ENCODE measurements at regions not wholly inside any gene's neighbourhood (a gene's known extent, or its start where the extent isn't known, plus 50 kb on each side); places are given as distances from the start of the nearest gene placed in this dataset.

- H3F3A ChIP-seq (ENCODE audit: insufficient read depth, low read length), result no peaks in the 10 kb centered on the region
- H3K4me1 ChIP-seq (ENCODE audit: low read length), result peaks cover 17% of the 10 kb centered on the region
- no peak overlapping the region for H3K9ac ChIP-seq (ENCODE audit: low read length)
- no peak overlapping the region for H2AFZ ChIP-seq (ENCODE audit: low read length)
- no peaks in the 10 kb centered on the region for H3K9me2 ChIP-seq (replicated peaks; ENCODE audit: insufficient read depth, low read length)
- no peaks in the 10 kb centered on the region for H3K27me3 ChIP-seq (replicated peaks; ENCODE audit: insufficient read depth, low read length)
- H3K36me3 ChIP-seq (replicated peaks; ENCODE audit: insufficient read depth, low read length), result no peaks in the 10 kb centered on the region
- H3K79me2 ChIP-seq (ENCODE audit: low read length), result no peaks in the 10 kb centered on the region
- no peak overlapping the region for H3K4me2 ChIP-seq (ENCODE audit: low read depth, low read length)
- no peak overlapping the region for H3K27ac ChIP-seq (ENCODE audit: low read length)
- no peaks in the 10 kb centered on the region for H3K9me3 ChIP-seq (replicated peaks; ENCODE audit: insufficient read depth, low read length)
- no peak for DNase-seq
- H3K4me3 ChIP-seq (ENCODE audit: low read length), result no peak overlapping the region
- no peaks in the 10 kb centered on the region for H4K20me1 ChIP-seq (ENCODE audit: insufficient read depth, low read length)
- no peak for TF ChIP-seq EZH2 (optimal IDR thresholded peaks at IDR 0.05; ENCODE audit: low read depth, low read length)
- TF ChIP-seq EZH2phosphoT487 (IDR thresholded peaks at IDR 0.05; ENCODE audit: low read length), result no peak
- no peak for TF ChIP-seq CTCF (IDR thresholded peaks at IDR 0.05; ENCODE audit: low read length)
These were observed 1085.6 kb downstream of the SOCS6 start for GRCh38 chr18:71374294-71375000.

- no peaks in the 10 kb centered on the region for H4K20me1 ChIP-seq (ENCODE audit: insufficient read depth, low read length)
- H3K4me2 ChIP-seq (ENCODE audit: low read depth, low read length), result no peak overlapping the region
- DNase-seq, result no peak
- peaks cover 17% of the 10 kb centered on the region for H3K4me1 ChIP-seq (ENCODE audit: low read length)
- H3K9me3 ChIP-seq (replicated peaks; ENCODE audit: insufficient read depth, low read length), result no peaks in the 10 kb centered on the region
- no peak overlapping the region for H3K4me3 ChIP-seq (ENCODE audit: low read length)
- H3K79me2 ChIP-seq (ENCODE audit: low read length), result no peaks in the 10 kb centered on the region
- no peaks in the 10 kb centered on the region for H3K9me2 ChIP-seq (replicated peaks; ENCODE audit: insufficient read depth, low read length)
- no peaks in the 10 kb centered on the region for H3F3A ChIP-seq (ENCODE audit: insufficient read depth, low read length)
- no peaks in the 10 kb centered on the region for H3K27me3 ChIP-seq (replicated peaks; ENCODE audit: insufficient read depth, low read length)
- H3K9ac ChIP-seq (ENCODE audit: low read length), result no peak overlapping the region
- TF ChIP-seq CTCF (IDR thresholded peaks at IDR 0.05; ENCODE audit: low read length) (no peak), EZH2 (optimal IDR thresholded peaks at IDR 0.05; ENCODE audit: low read depth, low read length) (no peak), EZH2phosphoT487 (IDR thresholded peaks at IDR 0.05; ENCODE audit: low read length) (no peak)
- no peaks in the 10 kb centered on the region for H3K36me3 ChIP-seq (replicated peaks; ENCODE audit: insufficient read depth, low read length)
- no peak overlapping the region for H2AFZ ChIP-seq (ENCODE audit: low read length)
- no peak overlapping the region for H3K27ac ChIP-seq (ENCODE audit: low read length)
These were observed 1083.2 kb downstream of the SOCS6 start for GRCh38 chr18:71371951-71372605.

DNA sequence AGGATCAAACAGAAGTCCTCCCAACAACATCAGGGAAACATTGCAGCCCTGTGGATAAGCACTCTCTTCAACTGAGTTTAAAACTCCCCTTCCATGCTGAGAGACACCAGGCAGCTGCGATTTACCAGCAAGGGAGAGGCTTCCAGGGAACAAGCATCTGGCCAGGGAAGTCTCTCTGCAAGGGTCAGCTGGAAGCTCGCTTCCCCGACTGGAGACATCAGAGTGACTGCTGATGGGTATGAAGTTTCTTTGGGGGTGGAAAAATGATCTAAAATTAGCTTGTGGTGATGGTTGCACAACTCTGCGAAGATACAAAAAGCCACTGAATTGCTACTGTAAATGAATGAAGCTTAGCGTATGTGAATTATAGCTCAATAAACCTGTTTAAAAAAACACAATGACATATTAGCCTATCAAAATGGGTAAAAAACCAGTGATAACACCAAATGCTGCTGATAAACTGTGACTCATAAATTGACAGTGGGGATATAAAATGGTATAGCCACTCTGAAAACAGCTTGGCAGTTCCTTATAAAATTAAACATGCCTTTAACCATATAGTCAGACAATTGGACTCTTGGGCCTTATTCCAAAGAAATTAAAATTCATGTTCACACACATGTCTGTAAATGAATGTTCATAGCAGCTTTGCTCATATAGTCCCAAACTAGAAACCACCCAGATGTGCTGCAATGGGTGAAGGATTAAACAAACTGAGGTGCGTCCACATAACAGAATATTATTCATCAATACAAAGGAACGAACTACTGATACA lies 1082.0 kb downstream of the SOCS6 start:
- no peaks in the 10 kb centered on the region for H3K9me2 ChIP-seq (replicated peaks; ENCODE audit: insufficient read depth, low read length)
- H3K4me1 ChIP-seq (ENCODE audit: low read length), result peaks cover 17% of the 10 kb centered on the region
- H3K27ac ChIP-seq (ENCODE audit: low read length), result no peak overlapping the region
- H3K27me3 ChIP-seq (replicated peaks; ENCODE audit: insufficient read depth, low read length), result no peaks in the 10 kb centered on the region
- H3K9me3 ChIP-seq (replicated peaks; ENCODE audit: insufficient read depth, low read length), result no peaks in the 10 kb centered on the region
- no peaks in the 10 kb centered on the region for H3K79me2 ChIP-seq (ENCODE audit: low read length)
- no peaks in the 10 kb centered on the region for H3K36me3 ChIP-seq (replicated peaks; ENCODE audit: insufficient read depth, low read length)
- no peaks in the 10 kb centered on the region for H4K20me1 ChIP-seq (ENCODE audit: insufficient read depth, low read length)
- TF ChIP-seq EZH2phosphoT487 (IDR thresholded peaks at IDR 0.05; ENCODE audit: low read length) (no peak), EZH2 (optimal IDR thresholded peaks at IDR 0.05; ENCODE audit: low read depth, low read length) (no peak), CTCF (IDR thresholded peaks at IDR 0.05; ENCODE audit: low read length) (no peak)
- H3K4me3 ChIP-seq (ENCODE audit: low read length), result no peak overlapping the region
- H3K9ac ChIP-seq (ENCODE audit: low read length), result no peak overlapping the region
- peak overlapping the region; percentile 12; the same call in 1 of the 2 replicates for H2AFZ ChIP-seq (ENCODE audit: low read length)
- no peaks in the 10 kb centered on the region for H3F3A ChIP-seq (ENCODE audit: insufficient read depth, low read length)
- H3K4me2 ChIP-seq (ENCODE audit: low read depth, low read length), result no peak overlapping the region
- no peak for DNase-seq
